GM12892 (cell line): ENCODE measurements at regions not wholly inside any gene's neighbourhood (a gene's known extent, or its start where the extent isn't known, plus 50 kb on each side); places are given as distances from the start of the nearest gene placed in this dataset.

Experiments used
- POLR2A ChIP-seq: IDR thresholded peaks from 2 replicates; pipeline ENCODE4 v1.6.1; 2011; ENCODE audit warnings: low read depth, low read length, control low read depth
- POLR2AphosphoS5 ChIP-seq: IDR thresholded peaks from 2 replicates; pipeline ENCODE4 v1.6.1; 2011; ENCODE audit warnings: low read depth, low read length, control low read depth
- TAF1 ChIP-seq: IDR thresholded peaks from 2 replicates; pipeline ENCODE4 v1.6.1; 2011; ENCODE audit warnings: low read depth, mild to moderate bottlenecking, control low read depth, low read length, borderline replicate concordance

DNA sequence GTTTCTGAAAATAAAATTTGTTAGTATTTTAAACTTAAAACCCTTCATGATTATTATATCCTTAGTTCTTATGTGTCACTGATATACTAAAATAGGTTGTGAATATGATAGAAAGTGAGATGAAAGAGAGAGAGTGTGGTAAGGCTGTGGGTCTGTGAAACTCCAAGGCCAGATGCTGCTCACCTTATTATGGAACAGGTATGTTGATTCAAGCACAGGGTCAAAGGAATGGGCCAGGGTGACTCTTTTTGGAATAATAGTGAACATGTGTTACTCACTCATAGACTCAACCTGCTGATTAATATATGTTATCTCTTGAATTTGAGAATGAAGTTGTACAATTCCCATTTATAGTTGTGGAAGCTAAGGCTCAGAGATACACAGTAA lies 70.7 kb upstream of the FN1 start:
- TF ChIP-seq POLR2A: no peak
- no peak for TF ChIP-seq POLR2AphosphoS5
- no peak for TF ChIP-seq TAF1
